ENCODE measurements at regions not wholly inside any gene's neighbourhood (a gene's known extent, or its start where the extent isn't known, plus 50 kb on each side); places are given as distances from the start of the nearest gene placed in this dataset.

DNA sequence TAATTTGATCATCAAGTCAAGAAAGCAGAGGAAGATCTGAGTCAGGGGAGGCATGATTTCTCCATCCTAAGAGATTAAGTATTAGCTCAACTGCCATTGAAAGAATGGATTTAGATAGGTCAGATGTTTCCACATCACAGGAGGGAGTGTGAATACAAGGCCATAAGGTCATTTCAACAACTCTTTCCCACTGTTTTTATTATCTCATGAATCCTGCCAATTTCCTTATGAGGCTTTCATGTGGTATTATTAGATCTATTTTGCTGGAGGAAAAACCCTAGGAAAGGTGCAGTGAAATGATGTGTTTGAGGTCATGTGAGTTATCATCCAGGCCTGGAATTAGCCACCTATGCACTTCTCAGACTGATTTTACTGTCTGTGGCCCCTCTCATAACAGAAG is 269.0 kb downstream of the NOVA1 start:
- no peak for ATAC-seq
- in situ Hi-C loops (cut with MboI) (no loop called here), intact Hi-C loops (cut with micrococcal nuclease) (no loop called here)
- no peaks in the 10 kb centered on the region for H3K9me1 ChIP-seq (ENCODE audit: control insufficient read depth, insufficient read depth, low read length)
- no peak for TF ChIP-seq ZC3H11A (IDR thresholded peaks at IDR 0.05; ENCODE audit: low read depth, low read length)
- TF ChIP-seq SOX6 (IDR thresholded peaks at IDR 0.05): no peak
- TF ChIP-seq SAFB2 (IDR thresholded peaks at IDR 0.05; ENCODE audit: borderline replicate concordance, low read depth, low read length, severe bottlenecking): no peak
- TF ChIP-seq, protein P1, sequence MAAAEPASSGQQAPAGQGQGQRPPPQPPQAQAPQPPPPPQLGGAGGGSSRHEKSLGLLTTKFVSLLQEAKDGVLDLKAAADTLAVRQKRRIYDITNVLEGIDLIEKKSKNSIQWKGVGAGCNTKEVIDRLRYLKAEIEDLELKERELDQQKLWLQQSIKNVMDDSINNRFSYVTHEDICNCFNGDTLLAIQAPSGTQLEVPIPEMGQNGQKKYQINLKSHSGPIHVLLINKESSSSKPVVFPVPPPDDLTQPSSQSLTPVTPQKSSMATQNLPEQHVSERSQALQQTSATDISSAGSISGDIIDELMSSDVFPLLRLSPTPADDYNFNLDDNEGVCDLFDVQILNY (CRISPR knock-in tag; IDR thresholded peaks at IDR 0.05): no peak
- no peak for TF ChIP-seq RBM22 (IDR thresholded peaks at IDR 0.05; ENCODE audit: low read depth, low read length, poor library complexity, severe bottlenecking)
- TF ChIP-seq, protein P2, sequence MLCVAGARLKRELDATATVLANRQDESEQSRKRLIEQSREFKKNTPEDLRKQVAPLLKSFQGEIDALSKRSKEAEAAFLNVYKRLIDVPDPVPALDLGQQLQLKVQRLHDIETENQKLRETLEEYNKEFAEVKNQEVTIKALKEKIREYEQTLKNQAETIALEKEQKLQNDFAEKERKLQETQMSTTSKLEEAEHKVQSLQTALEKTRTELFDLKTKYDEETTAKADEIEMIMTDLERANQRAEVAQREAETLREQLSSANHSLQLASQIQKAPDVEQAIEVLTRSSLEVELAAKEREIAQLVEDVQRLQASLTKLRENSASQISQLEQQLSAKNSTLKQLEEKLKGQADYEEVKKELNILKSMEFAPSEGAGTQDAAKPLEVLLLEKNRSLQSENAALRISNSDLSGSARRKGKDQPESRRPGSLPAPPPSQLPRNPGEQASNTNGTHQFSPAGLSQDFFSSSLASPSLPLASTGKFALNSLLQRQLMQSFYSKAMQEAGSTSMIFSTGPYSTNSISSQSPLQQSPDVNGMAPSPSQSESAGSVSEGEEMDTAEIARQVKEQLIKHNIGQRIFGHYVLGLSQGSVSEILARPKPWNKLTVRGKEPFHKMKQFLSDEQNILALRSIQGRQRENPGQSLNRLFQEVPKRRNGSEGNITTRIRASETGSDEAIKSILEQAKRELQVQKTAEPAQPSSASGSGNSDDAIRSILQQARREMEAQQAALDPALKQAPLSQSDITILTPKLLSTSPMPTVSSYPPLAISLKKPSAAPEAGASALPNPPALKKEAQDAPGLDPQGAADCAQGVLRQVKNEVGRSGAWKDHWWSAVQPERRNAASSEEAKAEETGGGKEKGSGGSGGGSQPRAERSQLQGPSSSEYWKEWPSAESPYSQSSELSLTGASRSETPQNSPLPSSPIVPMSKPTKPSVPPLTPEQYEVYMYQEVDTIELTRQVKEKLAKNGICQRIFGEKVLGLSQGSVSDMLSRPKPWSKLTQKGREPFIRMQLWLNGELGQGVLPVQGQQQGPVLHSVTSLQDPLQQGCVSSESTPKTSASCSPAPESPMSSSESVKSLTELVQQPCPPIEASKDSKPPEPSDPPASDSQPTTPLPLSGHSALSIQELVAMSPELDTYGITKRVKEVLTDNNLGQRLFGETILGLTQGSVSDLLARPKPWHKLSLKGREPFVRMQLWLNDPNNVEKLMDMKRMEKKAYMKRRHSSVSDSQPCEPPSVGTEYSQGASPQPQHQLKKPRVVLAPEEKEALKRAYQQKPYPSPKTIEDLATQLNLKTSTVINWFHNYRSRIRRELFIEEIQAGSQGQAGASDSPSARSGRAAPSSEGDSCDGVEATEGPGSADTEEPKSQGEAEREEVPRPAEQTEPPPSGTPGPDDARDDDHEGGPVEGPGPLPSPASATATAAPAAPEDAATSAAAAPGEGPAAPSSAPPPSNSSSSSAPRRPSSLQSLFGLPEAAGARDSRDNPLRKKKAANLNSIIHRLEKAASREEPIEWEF (CRISPR knock-in tag; IDR thresholded peaks at IDR 0.05): no peak
- no peak for TF ChIP-seq BHLHE40 (IDR thresholded peaks at IDR 0.05; ENCODE audit: low read length)
- CTCF ChIA-PET (ENCODE audit: low intra/inter-chr PET ratio): no interaction called here
- no peaks in the 10 kb centered on the region for H3K4me1 ChIP-seq (replicated peaks in 1 of 2; ENCODE audit: control insufficient read depth in 2 of 2, insufficient read depth in 2 of 2, low read length in 2 of 2)
- no peak for FAIRE-seq
- no peak overlapping the region for H3K4me3 ChIP-seq
- H3K27me3 ChIP-seq (ENCODE audit: control insufficient read depth in 2 of 2, insufficient read depth in 2 of 2, low read length in 2 of 2): no peaks in the 10 kb centered on the region
- no peak overlapping the region for H3K4me2 ChIP-seq (ENCODE audit: insufficient read depth, low read length)
- POLR2A ChIA-PET: no interaction called here
- H3K9me3 ChIP-seq (replicated peaks; ENCODE audit: control insufficient read depth, insufficient read depth, low read depth, low read length): no peaks in the 10 kb centered on the region
- DNase-seq (ENCODE audit: extremely low read depth in 1 of 4, low spot score in 3 of 4): no peak
- no TSS peak for BruUV-seq (replicated peaks)
- H4K20me1 ChIP-seq (replicated peaks; ENCODE audit: control insufficient read depth, insufficient read depth, low read length): no peaks in the 10 kb centered on the region
- H3K9ac ChIP-seq (ENCODE audit: insufficient read depth in 1 of 2, low read depth in 2 of 2, low read length in 2 of 2): no peak overlapping the region
- H3K79me2 ChIP-seq (ENCODE audit: control insufficient read depth, insufficient read depth, low read length): no peaks in the 10 kb centered on the region
- no peak overlapping the region for H3K27ac ChIP-seq (ENCODE audit: extremely low read depth, low read depth, low read length)
- H3K36me3 ChIP-seq (ENCODE audit: control insufficient read depth, insufficient read depth, low read length): no peaks in the 10 kb centered on the region
- no peak overlapping the region for H2AFZ ChIP-seq (ENCODE audit: low read depth, low read length)

All from K562 (cell line).